GM23248 (cell line): ENCODE measurements at regions not wholly inside any gene's neighbourhood (a gene's known extent, or its start where the extent isn't known, plus 50 kb on each side); places are given as distances from the start of the nearest gene placed in this dataset.

Source experiments
- DNase-seq: peaks from one replicate; pipeline ENCODE4 v3.0.0-alpha.2; 2015
- H2AFZ ChIP-seq: fragments of 200-600 bp; sonication (generic); 2 replicates; pipeline ENCODE4 v1.6.1; 2016; ENCODE audit warnings: antibody characterized with exemption
- H3F3A ChIP-seq: fragments of 200-600 bp; sonication (generic); 2 replicates; pipeline ENCODE4 v1.6.1; 2016; ENCODE audit warnings: mild to moderate bottlenecking, antibody characterized with exemption, mixed run types; ENCODE audit not compliant: insufficient read depth
- H3K27ac ChIP-seq: fragments of 200-600 bp; sonication (generic); 2 replicates; pipeline ENCODE4 v1.5.1; 2016; ENCODE audit warnings: mild to moderate bottlenecking
- H3K27me3 ChIP-seq: fragments of 200-600 bp; sonication (generic); replicated peaks from 2 replicates; pipeline ENCODE4 v1.6.1; 2016; ENCODE audit warnings: mild to moderate bottlenecking; ENCODE audit not compliant: insufficient read depth
- H3K36me3 ChIP-seq: fragments of 200-600 bp; sonication (generic); 2 replicates; pipeline ENCODE4 v1.6.1; 2016; ENCODE audit warnings: low read depth, mild to moderate bottlenecking
- H3K4me1 ChIP-seq: fragments of 200-600 bp; sonication (generic); 2 replicates; pipeline ENCODE4 v1.6.1; 2016; ENCODE audit warnings: mild to moderate bottlenecking; ENCODE audit not compliant: insufficient read depth
- H3K4me2 ChIP-seq: fragments of 200-600 bp; sonication (generic); one replicate; pipeline ENCODE4 v1.6.1; 2016; ENCODE audit warnings: mild to moderate bottlenecking; ENCODE audit not compliant: unreplicated experiment
- H3K4me3 ChIP-seq: fragments of 200-600 bp; sonication (generic); 2 replicates; pipeline ENCODE4 v1.5.1; 2016; ENCODE audit warnings: mild to moderate bottlenecking
- H3K79me2 ChIP-seq: fragments of 200-600 bp; sonication (generic); 2 replicates; pipeline ENCODE4 v1.6.1; 2016; ENCODE audit warnings: mild to moderate bottlenecking; ENCODE audit not compliant: insufficient read depth
- H3K9ac ChIP-seq: fragments of 200-600 bp; sonication (generic); 2 replicates; pipeline ENCODE4 v1.6.1; 2016; ENCODE audit warnings: mild to moderate bottlenecking
- H3K9me2 ChIP-seq: fragments of 200-600 bp; sonication (generic); 2 replicates; pipeline ENCODE4 v1.6.1; 2016; ENCODE audit warnings: mixed run types, mild to moderate bottlenecking, moderate library complexity; ENCODE audit not compliant: insufficient read depth
- H3K9me3 ChIP-seq: fragments of 200-600 bp; sonication (generic); one replicate; pipeline ENCODE4 v1.6.1; 2017; ENCODE audit warnings: low read depth
- H4K20me1 ChIP-seq: fragments of 200-600 bp; sonication (generic); 2 replicates; pipeline ENCODE4 v1.6.0; 2016; ENCODE audit not compliant: insufficient read depth
- EZH2 ChIP-seq: fragments of 200-600 bp; sonication (generic); IDR thresholded peaks from 2 replicates; pipeline ENCODE4 v1.6.1; 2018; ENCODE audit warnings: antibody characterized with exemption, mild to moderate bottlenecking; ENCODE audit not compliant: insufficient read depth, poor library complexity, severe bottlenecking
- EZH2phosphoT487 ChIP-seq: fragments of 200-600 bp; sonication (generic); IDR thresholded peaks from 2 replicates; pipeline ENCODE4 v1.6.1; 2018; ENCODE audit warnings: antibody characterized with exemption, moderate library complexity, mild to moderate bottlenecking, low read depth; ENCODE audit not compliant: insufficient read depth
- WGBS, 2 experiments: methylation state at CpG; one replicate each; pipeline ENCODE4 v1.1.6; 2015 to 2017; ENCODE audit warnings: low lambda C conversion rate in 2 of 2, low coverage in 1 of 2; ENCODE audit errors: missing lambda C conversion rate in 2 of 2; 5-methylcytosine and 5-hydroxymethylcytosine counted together
- in situ Hi-C: fragments of 300-500 bp; cut with MboI; formaldehyde crosslinking; loops from 2 replicates; pipeline ENCODE4 v1.15.0; 2020

DNA sequence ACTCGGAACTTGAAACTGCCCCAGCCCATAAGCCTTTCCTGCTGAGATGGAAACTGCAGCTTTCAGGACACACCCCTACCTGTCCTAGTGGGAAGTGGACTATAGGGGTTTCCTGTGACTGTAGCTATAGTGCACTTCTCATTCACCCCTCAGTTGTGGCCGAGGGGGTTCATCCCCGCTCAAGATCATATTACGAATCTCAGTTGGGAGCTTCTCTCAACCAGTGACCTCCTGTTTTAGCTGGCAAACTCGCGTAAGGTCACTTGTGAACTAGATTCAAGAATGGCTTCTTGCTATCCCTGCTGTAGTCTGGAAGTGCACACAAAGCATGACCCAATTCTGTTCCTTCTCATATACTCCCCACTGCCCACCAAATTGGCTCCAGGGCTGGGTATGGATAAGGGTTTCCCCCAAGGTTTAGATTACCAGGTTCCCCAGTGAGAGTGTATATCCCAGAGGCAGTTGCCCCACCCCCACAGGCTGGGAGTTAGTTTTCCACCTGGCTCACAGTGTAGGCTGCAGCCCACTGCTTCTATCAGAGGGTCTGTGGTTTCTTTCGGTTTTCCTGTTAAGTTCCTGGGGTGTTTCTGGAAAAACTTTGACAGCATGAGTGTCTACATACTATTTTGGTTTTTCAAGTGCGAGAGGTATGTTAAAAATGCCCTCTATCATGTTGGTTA lies 812.9 kb downstream of the JRKL start:
- in situ Hi-C loops = no loop called here
- no peak overlapping the region for H3K27ac ChIP-seq
- H3K79me2 ChIP-seq = no peaks in the 10 kb centered on the region
- no peaks in the 10 kb centered on the region for H4K20me1 ChIP-seq
- no peak for DNase-seq
- no peaks in the 10 kb centered on the region for H3K4me1 ChIP-seq
- H3K36me3 ChIP-seq = no peaks in the 10 kb centered on the region
- TF ChIP-seq EZH2phosphoT487 (no peak), EZH2 (no peak)
- H3K9me3 ChIP-seq = no peaks in the 10 kb centered on the region
- H3K9ac ChIP-seq = no peak overlapping the region
- H2AFZ ChIP-seq = no peak overlapping the region
- H3K27me3 ChIP-seq = no peaks in the 10 kb centered on the region
- no peaks in the 10 kb centered on the region for H3K9me2 ChIP-seq
- H3K4me3 ChIP-seq = no peak overlapping the region
- no peaks in the 10 kb centered on the region for H3F3A ChIP-seq
- no peak overlapping the region for H3K4me2 ChIP-seq
- 17% methylated on average over 8 of the region's 8 CpGs for WGBS, 2 experiments

- H3F3A ChIP-seq = no peaks in the 10 kb centered on the region
- no peaks in the 10 kb centered on the region for H3K4me1 ChIP-seq
- WGBS, 2 experiments = 13 to 26% methylated on average over 3 of the region's 3 CpGs
- no peaks in the 10 kb centered on the region for H3K36me3 ChIP-seq
- H3K4me2 ChIP-seq = no peak overlapping the region
- no peaks in the 10 kb centered on the region for H3K27me3 ChIP-seq
- DNase-seq = no peak
- no peaks in the 10 kb centered on the region for H3K9me3 ChIP-seq
- no peak overlapping the region for H3K4me3 ChIP-seq
- H3K9ac ChIP-seq = no peak overlapping the region
- in situ Hi-C loops = no loop called here
- H2AFZ ChIP-seq = no peak overlapping the region
- H3K9me2 ChIP-seq = no peaks in the 10 kb centered on the region
- no peaks in the 10 kb centered on the region for H4K20me1 ChIP-seq
- TF ChIP-seq EZH2phosphoT487 (no peak), EZH2 (no peak)
- H3K27ac ChIP-seq = no peak overlapping the region
- H3K79me2 ChIP-seq = no peaks in the 10 kb centered on the region
These were observed 828.2 kb downstream of the JRKL start for GRCh38 chr11:97218011-97218410.

DNA sequence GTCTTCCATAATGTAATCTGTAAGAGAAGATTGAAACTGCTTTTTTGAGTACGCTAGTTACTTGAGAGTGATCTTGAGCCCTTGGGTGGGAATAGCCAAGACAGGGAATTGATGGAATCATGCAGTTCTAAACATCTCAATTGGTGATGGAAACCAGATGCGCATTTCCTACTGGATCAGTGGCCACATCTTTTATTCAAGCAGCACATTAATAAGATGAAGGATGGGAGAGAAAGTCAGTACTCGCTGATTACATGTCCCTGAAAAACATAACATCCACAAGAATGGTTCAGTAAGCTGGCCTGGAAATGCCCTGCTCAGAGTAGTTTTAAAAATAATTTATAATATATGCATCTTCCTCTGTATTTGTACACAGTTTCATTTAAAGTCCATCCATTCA lies 833.8 kb downstream of the JRKL start:
- WGBS, 2 experiments = 32% methylated on average over 3 of the region's 3 CpGs

GRCh38 chr11:97224396-97224795 lies 834.6 kb downstream of the JRKL start:
- no peak for DNase-seq
- TF ChIP-seq EZH2 = no peak
- no peak for TF ChIP-seq EZH2phosphoT487
- H3K9me3 ChIP-seq = no peaks in the 10 kb centered on the region
- no peak overlapping the region for H2AFZ ChIP-seq
- no peaks in the 10 kb centered on the region for H4K20me1 ChIP-seq
- H3K9ac ChIP-seq = no peak overlapping the region
- H3K4me1 ChIP-seq = no peaks in the 10 kb centered on the region
- in situ Hi-C loops = no loop called here
- no peak overlapping the region for H3K4me2 ChIP-seq
- H3K4me3 ChIP-seq = no peak overlapping the region
- no peaks in the 10 kb centered on the region for H3F3A ChIP-seq
- 5 to 10% methylated on average over 4 of the region's 4 CpGs for WGBS, 2 experiments
- H3K27ac ChIP-seq = no peak overlapping the region
- H3K36me3 ChIP-seq = no peaks in the 10 kb centered on the region
- H3K9me2 ChIP-seq = no peaks in the 10 kb centered on the region
- H3K27me3 ChIP-seq = no peaks in the 10 kb centered on the region
- no peaks in the 10 kb centered on the region for H3K79me2 ChIP-seq

More for the DNA sequence above, 833.8 kb downstream of the JRKL start:
- no peaks in the 10 kb centered on the region for H3K4me1 ChIP-seq
- DNase-seq = no peak
- H3K4me3 ChIP-seq = no peak overlapping the region
- H3K36me3 ChIP-seq = no peaks in the 10 kb centered on the region
- H3K9me3 ChIP-seq = no peaks in the 10 kb centered on the region
- no peaks in the 10 kb centered on the region for H3K9me2 ChIP-seq
- H3K9ac ChIP-seq = no peak overlapping the region
- no peaks in the 10 kb centered on the region for H4K20me1 ChIP-seq
- TF ChIP-seq EZH2phosphoT487 (no peak), EZH2 (no peak)
- H3K79me2 ChIP-seq = no peaks in the 10 kb centered on the region
- no peak overlapping the region for H3K27ac ChIP-seq
- in situ Hi-C loops = no loop called here
- H3K27me3 ChIP-seq = no peaks in the 10 kb centered on the region
- no peak overlapping the region for H2AFZ ChIP-seq
- H3F3A ChIP-seq = no peaks in the 10 kb centered on the region
- no peak overlapping the region for H3K4me2 ChIP-seq
